Body of pancreas (tissue), 4 donors: ENCODE measurements at regions not wholly inside any gene's neighbourhood (a gene's known extent, or its start where the extent isn't known, plus 50 kb on each side); places are given as distances from the start of the nearest gene placed in this dataset.

Experiments
- POLR2A ChIP-seq, 3 donors: fragments of 450-650 bp; IDR thresholded peaks; one replicate each; pipeline ENCODE4 v1.6.1; 2016; ENCODE audit warnings: antibody characterized with exemption in 3 of 3, mild to moderate bottlenecking in 2 of 3
- TF ChIP-seq, protein P1 (sequence below), 7 experiments: fragments of 450-650 bp in 4 of 7; fragments of 200-600 bp in 3 of 7; sonication (generic) in 3 of 7; IDR thresholded peaks; one replicate each; pipeline ENCODE4 v1.5.1; 2016 to 2019; ENCODE audit warnings: antibody characterized with exemption in 7 of 7

DNA sequence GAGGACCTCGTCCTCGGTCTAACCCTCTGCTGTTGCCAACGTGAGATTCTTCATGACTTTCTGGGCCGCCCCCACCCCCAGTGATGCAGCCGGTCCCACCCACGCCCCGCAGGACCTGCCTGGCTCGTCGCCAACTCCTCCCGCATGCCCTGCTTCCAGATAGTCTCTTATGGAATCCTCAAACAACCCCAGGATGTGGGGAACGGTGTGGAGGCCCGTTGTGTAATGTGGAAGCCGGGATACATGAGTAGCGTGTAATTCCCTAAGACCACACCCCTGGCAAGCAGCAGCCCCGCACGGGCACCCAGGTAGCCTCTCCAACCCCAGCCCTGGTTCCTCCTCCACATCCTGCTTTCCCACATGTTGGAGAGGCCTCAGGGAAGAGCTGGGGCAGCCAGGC is 275.9 kb downstream of the C16orf95 start:
- TF ChIP-seq, protein P1, sequence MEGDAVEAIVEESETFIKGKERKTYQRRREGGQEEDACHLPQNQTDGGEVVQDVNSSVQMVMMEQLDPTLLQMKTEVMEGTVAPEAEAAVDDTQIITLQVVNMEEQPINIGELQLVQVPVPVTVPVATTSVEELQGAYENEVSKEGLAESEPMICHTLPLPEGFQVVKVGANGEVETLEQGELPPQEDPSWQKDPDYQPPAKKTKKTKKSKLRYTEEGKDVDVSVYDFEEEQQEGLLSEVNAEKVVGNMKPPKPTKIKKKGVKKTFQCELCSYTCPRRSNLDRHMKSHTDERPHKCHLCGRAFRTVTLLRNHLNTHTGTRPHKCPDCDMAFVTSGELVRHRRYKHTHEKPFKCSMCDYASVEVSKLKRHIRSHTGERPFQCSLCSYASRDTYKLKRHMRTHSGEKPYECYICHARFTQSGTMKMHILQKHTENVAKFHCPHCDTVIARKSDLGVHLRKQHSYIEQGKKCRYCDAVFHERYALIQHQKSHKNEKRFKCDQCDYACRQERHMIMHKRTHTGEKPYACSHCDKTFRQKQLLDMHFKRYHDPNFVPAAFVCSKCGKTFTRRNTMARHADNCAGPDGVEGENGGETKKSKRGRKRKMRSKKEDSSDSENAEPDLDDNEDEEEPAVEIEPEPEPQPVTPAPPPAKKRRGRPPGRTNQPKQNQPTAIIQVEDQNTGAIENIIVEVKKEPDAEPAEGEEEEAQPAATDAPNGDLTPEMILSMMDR (IDR thresholded peaks at IDR 0.05): no peak
- TF ChIP-seq POLR2A (IDR thresholded peaks at IDR 0.05): no peak
